AG04449 (cell line): ENCODE measurements at regions not wholly inside any gene's neighbourhood (a gene's known extent, or its start where the extent isn't known, plus 50 kb on each side); places are given as distances from the start of the nearest gene placed in this dataset.

Experiments used
- CTCF ChIA-PET: fragments of 350-600 bp; formaldehyde crosslinking; extraction: SDS; loops from one replicate; lab custom pipeline; 2021; ENCODE audit warnings: antibody characterized with exemption; lab: Yijun Ruan, JAX
- POLR2A ChIA-PET: fragments of 400-600, 350-600 bp; formaldehyde crosslinking; extraction: SDS; loops from one replicate; lab custom pipeline; 2020; ENCODE audit warnings: antibody characterized with exemption, inconsistent platforms; lab: Yijun Ruan, JAX
- DNase-seq: peaks from one replicate; pipeline ENCODE4 v3.0.0-alpha.2; 2010; ENCODE audit warnings: low read depth, low spot score
- H3K4me3 ChIP-seq: 2 replicates; pipeline ENCODE4 v1.5.1; 2011; ENCODE audit warnings: low read depth, mild to moderate bottlenecking, control low read depth, low read length
- TF ChIP-seq, protein P1 (sequence below): IDR thresholded peaks from one replicate; pipeline ENCODE4 v1.5.1; 2011; ENCODE audit warnings: mild to moderate bottlenecking, moderate library complexity, low read length, control low read depth, inconsistent platforms; ENCODE audit not compliant: insufficient read depth; ENCODE audit errors: missing control alignments

DNA sequence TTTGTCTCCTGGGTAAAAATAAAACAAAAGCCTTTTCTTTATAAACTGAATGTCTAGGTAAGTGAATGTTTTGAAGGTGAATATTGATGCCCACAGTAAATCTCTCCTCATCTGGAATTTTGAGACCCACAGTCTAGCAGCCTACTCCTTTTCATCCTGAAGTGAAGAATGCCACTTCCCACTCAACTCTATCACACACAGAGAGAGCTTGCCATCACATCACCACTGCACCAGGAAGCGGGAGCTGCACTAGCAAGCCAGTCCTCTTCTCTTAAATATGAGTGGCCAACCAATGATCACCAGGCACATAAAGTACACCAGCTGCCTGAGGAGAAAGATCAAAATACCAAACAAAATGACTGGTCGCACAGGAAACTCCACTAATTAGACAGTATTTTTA, 140.8 kb downstream of the MRPL39 start:
- H3K4me3 ChIP-seq, result no peak overlapping the region
- CTCF ChIA-PET, result interaction anchor here (0.8 kb wide), 1 partner anchor 109 kb away, joined by 3 read pairs; no protein-coding TSS in a partner anchor
- TF ChIP-seq, protein P1, sequence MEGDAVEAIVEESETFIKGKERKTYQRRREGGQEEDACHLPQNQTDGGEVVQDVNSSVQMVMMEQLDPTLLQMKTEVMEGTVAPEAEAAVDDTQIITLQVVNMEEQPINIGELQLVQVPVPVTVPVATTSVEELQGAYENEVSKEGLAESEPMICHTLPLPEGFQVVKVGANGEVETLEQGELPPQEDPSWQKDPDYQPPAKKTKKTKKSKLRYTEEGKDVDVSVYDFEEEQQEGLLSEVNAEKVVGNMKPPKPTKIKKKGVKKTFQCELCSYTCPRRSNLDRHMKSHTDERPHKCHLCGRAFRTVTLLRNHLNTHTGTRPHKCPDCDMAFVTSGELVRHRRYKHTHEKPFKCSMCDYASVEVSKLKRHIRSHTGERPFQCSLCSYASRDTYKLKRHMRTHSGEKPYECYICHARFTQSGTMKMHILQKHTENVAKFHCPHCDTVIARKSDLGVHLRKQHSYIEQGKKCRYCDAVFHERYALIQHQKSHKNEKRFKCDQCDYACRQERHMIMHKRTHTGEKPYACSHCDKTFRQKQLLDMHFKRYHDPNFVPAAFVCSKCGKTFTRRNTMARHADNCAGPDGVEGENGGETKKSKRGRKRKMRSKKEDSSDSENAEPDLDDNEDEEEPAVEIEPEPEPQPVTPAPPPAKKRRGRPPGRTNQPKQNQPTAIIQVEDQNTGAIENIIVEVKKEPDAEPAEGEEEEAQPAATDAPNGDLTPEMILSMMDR, result no peak
- POLR2A ChIA-PET, result no interaction called here
- no peak for DNase-seq

DNA sequence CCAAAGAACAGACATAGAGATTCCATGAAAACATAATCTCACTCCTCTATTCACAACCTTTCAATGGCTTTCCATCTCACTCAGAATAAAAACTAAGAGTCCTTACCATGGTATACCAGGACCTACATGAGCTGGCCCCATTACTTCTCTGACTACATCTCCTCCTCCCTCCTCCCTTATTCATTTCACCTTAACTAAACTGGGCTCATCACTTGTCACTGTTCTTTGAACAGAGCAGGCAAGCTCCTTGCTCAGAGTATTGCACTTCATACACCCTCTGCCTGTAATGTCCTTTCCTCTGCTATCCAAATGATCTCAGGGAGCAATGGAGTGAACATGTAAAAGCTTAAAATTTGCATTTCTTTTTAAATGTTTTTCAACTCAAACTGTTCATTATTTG, 142.0 kb downstream of the MRPL39 start:
- no peak overlapping the region for H3K4me3 ChIP-seq
- TF ChIP-seq, protein P1, result no peak
- DNase-seq, result no peak
- POLR2A ChIA-PET, result no interaction called here
- CTCF ChIA-PET, result no interaction called here

DNA sequence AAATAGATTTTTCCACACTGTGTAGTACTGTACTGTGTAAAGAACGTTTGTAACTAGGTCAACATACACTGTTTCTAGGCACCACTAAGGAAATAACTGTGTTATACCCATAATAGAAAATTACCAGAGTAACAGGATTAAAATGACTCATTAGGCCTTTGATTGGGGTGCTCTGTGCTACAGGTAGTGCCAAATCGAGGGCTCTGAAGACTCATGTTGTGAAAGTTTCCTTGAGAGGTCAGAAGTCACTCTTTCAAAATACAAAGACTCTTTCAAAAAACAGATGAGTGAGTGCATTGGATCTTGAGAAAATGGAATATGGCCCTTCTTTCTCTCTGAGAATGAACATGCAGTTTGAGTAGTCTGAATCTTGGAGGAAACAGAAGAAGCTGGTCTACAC, 143.0 kb downstream of the MRPL39 start:
- ChIA-PET POLR2A (no interaction called here), CTCF (no interaction called here)
- DNase-seq, result no peak
- no peak overlapping the region for H3K4me3 ChIP-seq
- TF ChIP-seq, protein P1, result no peak

DNA sequence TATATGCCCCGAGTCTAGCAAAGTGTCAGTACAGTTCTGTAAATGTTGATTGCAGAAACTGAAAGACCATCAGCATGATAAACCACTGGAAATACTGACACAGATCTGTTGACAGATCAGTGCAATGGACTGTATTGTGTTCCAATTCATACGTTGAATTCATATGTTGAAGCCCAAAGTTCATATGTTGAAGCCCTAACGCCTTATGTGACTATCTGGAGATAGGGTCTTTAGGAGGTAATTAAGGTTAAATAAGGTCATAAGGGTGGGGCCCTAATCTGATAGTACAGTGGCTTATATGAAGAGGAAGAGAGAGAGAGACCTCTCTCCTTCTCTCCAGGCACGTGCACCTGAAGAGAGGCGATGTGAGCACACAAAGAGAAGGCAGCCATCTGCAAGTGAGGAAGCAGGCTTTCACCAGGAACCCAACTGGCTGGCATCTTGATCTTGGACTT, 144.7 kb downstream of the MRPL39 start:
- H3K4me3 ChIP-seq, result no peak overlapping the region
- DNase-seq, result no peak
- TF ChIP-seq, protein P1, result no peak
- ChIA-PET POLR2A (no interaction called here), CTCF (no interaction called here)

DNA sequence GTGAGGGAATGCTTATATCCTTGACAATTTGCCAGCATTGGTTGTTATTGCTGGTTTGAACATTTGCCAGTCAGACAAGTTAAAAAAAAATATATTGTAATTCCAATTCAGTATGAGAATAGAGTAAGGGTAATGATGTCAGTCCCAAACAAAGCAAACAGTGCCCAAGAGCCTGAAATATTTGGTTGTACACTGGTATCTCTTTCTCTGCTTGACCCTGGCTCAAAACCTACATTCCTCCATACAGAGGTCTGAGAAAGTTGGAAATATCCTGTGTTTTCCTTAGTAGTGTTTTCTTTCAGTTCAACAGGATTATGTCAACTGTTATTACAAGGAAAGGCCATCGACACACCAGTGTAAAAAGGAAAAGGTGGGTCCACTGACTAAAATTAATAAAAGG, 145.6 kb downstream of the MRPL39 start:
- DNase-seq, result no peak
- H3K4me3 ChIP-seq, result no peak overlapping the region
- ChIA-PET CTCF (no interaction called here), POLR2A (no interaction called here)
- TF ChIP-seq, protein P1, result no peak

DNA sequence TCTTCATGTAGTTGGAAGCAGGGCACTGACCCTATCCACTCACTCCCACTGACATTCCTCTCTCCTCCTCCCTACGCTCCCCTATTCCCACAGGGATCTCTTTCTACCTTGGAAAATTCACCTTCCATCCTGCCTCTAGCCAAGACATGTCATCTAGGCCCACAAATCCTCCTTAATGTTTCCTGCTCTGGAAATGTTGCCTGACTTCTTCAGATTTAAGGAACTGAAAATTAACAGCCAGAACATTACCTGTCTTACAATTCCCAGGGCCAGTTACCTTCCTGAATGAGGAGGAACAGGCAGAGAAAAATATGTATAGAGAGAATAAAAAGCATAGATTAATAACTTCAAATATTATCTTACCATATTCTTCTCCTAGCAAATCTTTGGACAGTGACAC, 147.3 kb downstream of the MRPL39 start:
- ChIA-PET POLR2A (no interaction called here), CTCF (no interaction called here)
- no peak overlapping the region for H3K4me3 ChIP-seq
- no peak for DNase-seq
- TF ChIP-seq, protein P1, result no peak
